ENCODE measurements at regions not wholly inside any gene's neighbourhood (a gene's known extent, or its start where the extent isn't known, plus 50 kb on each side); places are given as distances from the start of the nearest gene placed in this dataset.

- TF ChIP-seq CTCF (IDR thresholded peaks at IDR 0.05) (no peak), EP300 (IDR thresholded peaks at IDR 0.05) (no peak), POLR2AphosphoS5 (IDR thresholded peaks at IDR 0.05) (no peak)
Measured at GRCh38 chr9:107872457-107873192, 383.1 kb upstream of the KLF4 start.
